ENCODE measurements at regions not wholly inside any gene's neighbourhood (a gene's known extent, or its start where the extent isn't known, plus 50 kb on each side); places are given as distances from the start of the nearest gene placed in this dataset.

GRCh38 chr14:71618716-71619115 lies 313.5 kb upstream of the RGS6 start:
- intact Hi-C loops (cut with DNase I; ENCODE audit: low total_unique reads), result no loop called here
- Histone ChIP-seq H3K27ac (no peak overlapping the region), H3K27me3 (no peaks in the 10 kb centered on the region), H3K4me1 (no peaks in the 10 kb centered on the region), H3K36me3 (peaks cover 0 to 3% of the 10 kb centered on the region in 2 donors), H3K4me3 (no peak overlapping the region), H3K9me3 (no peaks in the 10 kb centered on the region)
- TF ChIP-seq CTCF (IDR thresholded peaks at IDR 0.05), result no peak
- no peak for DNase-seq

GRCh38 chr14:71619472-71619871 lies 312.8 kb upstream of the RGS6 start:
- intact Hi-C loops (cut with DNase I; ENCODE audit: low total_unique reads), result no loop called here
- TF ChIP-seq CTCF (IDR thresholded peaks at IDR 0.05) (no peak), POLR2A (IDR thresholded peaks at IDR 0.05) (no peak)
- Histone ChIP-seq H3K4me3 (no peak overlapping the region), H3K4me1 (no peaks in the 10 kb centered on the region), H3K27me3 (no peaks in the 10 kb centered on the region), H3K36me3 (peaks cover 0 to 3% of the 10 kb centered on the region in 2 donors), H3K9me3 (no peaks in the 10 kb centered on the region), H3K27ac (no peak overlapping the region)
- DNase-seq, result no peak

GRCh38 chr14:71620401-71620800 lies 311.8 kb upstream of the RGS6 start:
- no peak for DNase-seq
- TF ChIP-seq POLR2A (IDR thresholded peaks at IDR 0.05) (no peak), CTCF (IDR thresholded peaks at IDR 0.05) (no peak)
- H3K9me3 ChIP-seq, result no peaks in the 10 kb centered on the region
- no peak overlapping the region for H3K4me3 ChIP-seq
- no peak overlapping the region for H3K27ac ChIP-seq
- intact Hi-C loops (cut with DNase I; ENCODE audit: low total_unique reads), result no loop called here
- H3K27me3 ChIP-seq, result no peaks in the 10 kb centered on the region
- H3K4me1 ChIP-seq, result no peaks in the 10 kb centered on the region
- peaks cover 0 to 3% of the 10 kb centered on the region in 2 donors for H3K36me3 ChIP-seq

- H3K9me3 ChIP-seq, result no peaks in the 10 kb centered on the region
- H3K4me1 ChIP-seq, result no peaks in the 10 kb centered on the region
- DNase-seq, result no peak
- no peak overlapping the region for H3K4me3 ChIP-seq
- H3K36me3 ChIP-seq, result peaks cover 0 to 3% of the 10 kb centered on the region in 2 donors
- TF ChIP-seq POLR2A (IDR thresholded peaks at IDR 0.05) (no peak), CTCF (IDR thresholded peaks at IDR 0.05) (no peak)
- no peaks in the 10 kb centered on the region for H3K27me3 ChIP-seq
- no peak overlapping the region for H3K27ac ChIP-seq
- intact Hi-C loops (cut with DNase I; ENCODE audit: low total_unique reads), result no loop called here
These were observed 311.0 kb upstream of the RGS6 start for GRCh38 chr14:71621276-71621675.

- no peak overlapping the region for H3K4me3 ChIP-seq
- peaks cover 0 to 3% of the 10 kb centered on the region in 2 donors for H3K36me3 ChIP-seq
- intact Hi-C loops (cut with DNase I; ENCODE audit: low total_unique reads), result no loop called here
- no peak for DNase-seq
- H3K9me3 ChIP-seq, result no peaks in the 10 kb centered on the region
- H3K27me3 ChIP-seq, result no peaks in the 10 kb centered on the region
- TF ChIP-seq POLR2A (IDR thresholded peaks at IDR 0.05) (no peak), CTCF (IDR thresholded peaks at IDR 0.05) (no peak)
- H3K4me1 ChIP-seq, result no peaks in the 10 kb centered on the region
- H3K27ac ChIP-seq, result no peak overlapping the region
These were observed 310.1 kb upstream of the RGS6 start for GRCh38 chr14:71621980-71622605.

All from uterus (tissue), 3 donors.